Neural cell (in vitro differentiated cells): ENCODE measurements at regions not wholly inside any gene's neighbourhood (a gene's known extent, or its start where the extent isn't known, plus 50 kb on each side); places are given as distances from the start of the nearest gene placed in this dataset.

ENCODE experiments used
- REST ChIP-seq: IDR thresholded peaks from 2 replicates; pipeline ENCODE4 v1.6.1; 2012; ENCODE audit warnings: borderline replicate concordance
- TF ChIP-seq, protein P1 (sequence below): fragments of 450-650 bp; IDR thresholded peaks from 2 replicates; pipeline ENCODE4 v1.5.1; 2014; ENCODE audit warnings: antibody characterized with exemption, mild to moderate bottlenecking, moderate library complexity; ENCODE audit not compliant: poor library complexity, severe bottlenecking

DNA sequence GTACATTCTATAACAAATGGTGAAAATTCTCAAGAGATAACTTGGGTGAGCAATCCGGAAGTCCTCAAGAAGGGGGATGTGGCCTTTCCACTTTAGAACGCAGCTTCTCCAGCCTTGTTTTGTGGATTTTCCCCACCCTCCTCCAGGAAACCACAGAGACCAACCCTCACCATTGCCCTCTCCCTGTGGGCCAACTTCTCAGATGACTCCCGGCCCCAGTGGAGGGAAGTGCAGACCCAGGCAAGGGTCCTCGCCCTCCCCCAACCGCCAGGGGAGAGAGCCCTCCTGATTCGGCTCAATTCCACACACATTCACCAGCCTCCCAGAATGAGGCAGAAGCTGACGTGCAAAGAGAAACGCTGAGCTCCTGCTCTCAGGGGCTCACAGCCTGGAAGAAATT lies 277.2 kb downstream of the EIPR1 start:
- TF ChIP-seq, protein P1, sequence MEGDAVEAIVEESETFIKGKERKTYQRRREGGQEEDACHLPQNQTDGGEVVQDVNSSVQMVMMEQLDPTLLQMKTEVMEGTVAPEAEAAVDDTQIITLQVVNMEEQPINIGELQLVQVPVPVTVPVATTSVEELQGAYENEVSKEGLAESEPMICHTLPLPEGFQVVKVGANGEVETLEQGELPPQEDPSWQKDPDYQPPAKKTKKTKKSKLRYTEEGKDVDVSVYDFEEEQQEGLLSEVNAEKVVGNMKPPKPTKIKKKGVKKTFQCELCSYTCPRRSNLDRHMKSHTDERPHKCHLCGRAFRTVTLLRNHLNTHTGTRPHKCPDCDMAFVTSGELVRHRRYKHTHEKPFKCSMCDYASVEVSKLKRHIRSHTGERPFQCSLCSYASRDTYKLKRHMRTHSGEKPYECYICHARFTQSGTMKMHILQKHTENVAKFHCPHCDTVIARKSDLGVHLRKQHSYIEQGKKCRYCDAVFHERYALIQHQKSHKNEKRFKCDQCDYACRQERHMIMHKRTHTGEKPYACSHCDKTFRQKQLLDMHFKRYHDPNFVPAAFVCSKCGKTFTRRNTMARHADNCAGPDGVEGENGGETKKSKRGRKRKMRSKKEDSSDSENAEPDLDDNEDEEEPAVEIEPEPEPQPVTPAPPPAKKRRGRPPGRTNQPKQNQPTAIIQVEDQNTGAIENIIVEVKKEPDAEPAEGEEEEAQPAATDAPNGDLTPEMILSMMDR, result no peak
- no peak for TF ChIP-seq REST
